Neural cell (in vitro differentiated cells): ENCODE measurements at regions not wholly inside any gene's neighbourhood (a gene's known extent, or its start where the extent isn't known, plus 50 kb on each side); places are given as distances from the start of the nearest gene placed in this dataset.
"Not testable (repeated sequence)": the region's sequence is repeated elsewhere in the genome, so short reads cannot be mapped to it uniquely, and the experiment has no call there.

Source experiments
- CTCF ChIP-seq: fragments of 450-650 bp; IDR thresholded peaks from 2 replicates; pipeline ENCODE4 v1.5.1; 2014; ENCODE audit warnings: antibody characterized with exemption, mild to moderate bottlenecking, moderate library complexity; ENCODE audit not compliant: poor library complexity, severe bottlenecking
- EP300 ChIP-seq: fragments of 450-650 bp; conservative IDR thresholded peaks from 2 replicates; pipeline ENCODE4 v1.6.1; 2014; ENCODE audit warnings: antibody characterized with exemption, mild to moderate bottlenecking, moderate library complexity; ENCODE audit not compliant: poor library complexity, severe bottlenecking
- EZH2 ChIP-seq: fragments of 200-600, 300-800 bp; shearing (Covaris generic), sonication (generic); IDR thresholded peaks from 2 replicates; pipeline ENCODE4 v1.6.1; 2014; ENCODE audit warnings: antibody characterized with exemption, low read length, borderline replicate concordance, mild to moderate bottlenecking; ENCODE audit not compliant: insufficient read depth, poor library complexity, severe bottlenecking
- MXI1 ChIP-seq: fragments of 450-650 bp; conservative IDR thresholded peaks from 2 replicates; pipeline ENCODE4 v1.6.1; 2014; ENCODE audit warnings: antibody characterized with exemption, mild to moderate bottlenecking; ENCODE audit not compliant: poor library complexity, severe bottlenecking
- POLR2AphosphoS5 ChIP-seq: IDR thresholded peaks from 2 replicates; pipeline ENCODE4 v1.6.1; 2012
- RAD21 ChIP-seq: fragments of 450-650 bp; conservative IDR thresholded peaks from 2 replicates; pipeline ENCODE4 v1.6.1; 2014; ENCODE audit warnings: antibody characterized with exemption, mild to moderate bottlenecking, moderate library complexity
- SMC3 ChIP-seq: fragments of 450-650 bp; conservative IDR thresholded peaks from 2 replicates; pipeline ENCODE4 v1.6.1; 2014; ENCODE audit warnings: antibody characterized with exemption, mild to moderate bottlenecking, moderate library complexity; ENCODE audit not compliant: poor library complexity
- TAF1 ChIP-seq: IDR thresholded peaks from 2 replicates; pipeline ENCODE4 v1.6.1; 2012; ENCODE audit warnings: low read depth
- TF ChIP-seq, protein P1 (sequence below): IDR thresholded peaks from 2 replicates; pipeline ENCODE4 v1.6.1; 2012; ENCODE audit warnings: borderline replicate concordance

GRCh38 chr16:22596445-22597045 lies 85.9 kb downstream of the NPIPB5 start:
- not testable (repeated sequence) for TF ChIP-seq POLR2AphosphoS5, CTCF, SMC3, TAF1, EP300, EZH2, MXI1, RAD21
- TF ChIP-seq, protein P1, sequence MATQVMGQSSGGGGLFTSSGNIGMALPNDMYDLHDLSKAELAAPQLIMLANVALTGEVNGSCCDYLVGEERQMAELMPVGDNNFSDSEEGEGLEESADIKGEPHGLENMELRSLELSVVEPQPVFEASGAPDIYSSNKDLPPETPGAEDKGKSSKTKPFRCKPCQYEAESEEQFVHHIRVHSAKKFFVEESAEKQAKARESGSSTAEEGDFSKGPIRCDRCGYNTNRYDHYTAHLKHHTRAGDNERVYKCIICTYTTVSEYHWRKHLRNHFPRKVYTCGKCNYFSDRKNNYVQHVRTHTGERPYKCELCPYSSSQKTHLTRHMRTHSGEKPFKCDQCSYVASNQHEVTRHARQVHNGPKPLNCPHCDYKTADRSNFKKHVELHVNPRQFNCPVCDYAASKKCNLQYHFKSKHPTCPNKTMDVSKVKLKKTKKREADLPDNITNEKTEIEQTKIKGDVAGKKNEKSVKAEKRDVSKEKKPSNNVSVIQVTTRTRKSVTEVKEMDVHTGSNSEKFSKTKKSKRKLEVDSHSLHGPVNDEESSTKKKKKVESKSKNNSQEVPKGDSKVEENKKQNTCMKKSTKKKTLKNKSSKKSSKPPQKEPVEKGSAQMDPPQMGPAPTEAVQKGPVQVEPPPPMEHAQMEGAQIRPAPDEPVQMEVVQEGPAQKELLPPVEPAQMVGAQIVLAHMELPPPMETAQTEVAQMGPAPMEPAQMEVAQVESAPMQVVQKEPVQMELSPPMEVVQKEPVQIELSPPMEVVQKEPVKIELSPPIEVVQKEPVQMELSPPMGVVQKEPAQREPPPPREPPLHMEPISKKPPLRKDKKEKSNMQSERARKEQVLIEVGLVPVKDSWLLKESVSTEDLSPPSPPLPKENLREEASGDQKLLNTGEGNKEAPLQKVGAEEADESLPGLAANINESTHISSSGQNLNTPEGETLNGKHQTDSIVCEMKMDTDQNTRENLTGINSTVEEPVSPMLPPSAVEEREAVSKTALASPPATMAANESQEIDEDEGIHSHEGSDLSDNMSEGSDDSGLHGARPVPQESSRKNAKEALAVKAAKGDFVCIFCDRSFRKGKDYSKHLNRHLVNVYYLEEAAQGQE: not testable (repeated sequence)
